Erythroblast (primary cell): ENCODE measurements at regions not wholly inside any gene's neighbourhood (a gene's known extent, or its start where the extent isn't known, plus 50 kb on each side); places are given as distances from the start of the nearest gene placed in this dataset.

Experiments
- GATA1 ChIP-seq: IDR thresholded peaks from 2 replicates; pipeline ENCODE4 v1.6.1; 2011; ENCODE audit warnings: low read depth, mild to moderate bottlenecking, control low read depth, low read length, moderate library complexity
- POLR2A ChIP-seq: IDR thresholded peaks from 2 replicates; pipeline ENCODE4 v1.6.1; 2011; ENCODE audit warnings: mild to moderate bottlenecking, low read length

GRCh38 chr1:34657266-34657665 is 97.6 kb upstream of the GJB5 start:
- TF ChIP-seq POLR2A = no peak
- TF ChIP-seq GATA1 = no peak
